CD14-positive monocyte (primary cell): ENCODE measurements at regions not wholly inside any gene's neighbourhood (a gene's known extent, or its start where the extent isn't known, plus 50 kb on each side); places are given as distances from the start of the nearest gene placed in this dataset.

Experiments used
- DNase-seq, 3 donors: peaks; one replicate each; pipeline ENCODE4 v3.0.0-alpha.2; 2011 to 2022
- H2AFZ ChIP-seq: 2 replicates; pipeline ENCODE4 v1.6.0; 2012; ENCODE audit warnings: mild to moderate bottlenecking, low read depth, low read length, inconsistent platforms; ENCODE audit not compliant: insufficient read depth, poor library complexity, severe bottlenecking
- H3K27ac ChIP-seq, 2 donors: 1 replicate in 1 of 2; 2 replicates in 1 of 2; pipeline ENCODE4 v1.5.1; 2012 to 2013; ENCODE audit warnings: low read length in 2 of 2, control low read depth in 1 of 2, inconsistent platforms in 1 of 2, low read depth in 1 of 2, mild to moderate bottlenecking in 1 of 2
- H3K27me3 ChIP-seq, 2 donors: one replicate each; pipeline versions ENCODE4 v1.6.0 to v1.6.1; 2011 to 2013; ENCODE audit warnings: low read length in 2 of 2; ENCODE audit not compliant: control insufficient read depth in 2 of 2, insufficient read depth in 2 of 2
- H3K36me3 ChIP-seq, 2 donors: replicated peaks in 1 of 2; 1 replicate in 1 of 2; 2 replicates in 1 of 2; pipeline versions ENCODE4 v1.5.1 to v1.6.1; 2012 to 2013; ENCODE audit warnings: low read length in 2 of 2, control low read depth in 1 of 2, inconsistent platforms in 1 of 2, mild to moderate bottlenecking in 1 of 2; ENCODE audit not compliant: insufficient read depth in 2 of 2, control insufficient read depth in 1 of 2
- H3K4me1 ChIP-seq, 2 donors: 1 replicate in 1 of 2; 2 replicates in 1 of 2; pipeline versions ENCODE4 v1.5.1 to v1.6.1; 2012 to 2013; ENCODE audit warnings: low read length in 2 of 2, control low read depth in 1 of 2, inconsistent platforms in 1 of 2, mild to moderate bottlenecking in 1 of 2, moderate library complexity in 1 of 2; ENCODE audit not compliant: insufficient read depth in 2 of 2, control insufficient read depth in 1 of 2
- H3K4me2 ChIP-seq: replicated peaks from 2 replicates; pipeline ENCODE3; 2012; ENCODE audit warnings: low read length, moderate library complexity, mild to moderate bottlenecking; ENCODE audit not compliant: poor library complexity, severe bottlenecking; ENCODE audit errors: extremely low read depth
- H3K4me3 ChIP-seq, 3 experiments: fragments of 200-600 bp in 1 of 3; sonication (generic) in 1 of 3; replicated peaks in 1 of 3; 1 replicate in 2 of 3; 2 replicates in 1 of 3; pipeline ENCODE4 v1.5.1; 2011 to 2013; ENCODE audit warnings: low read length in 3 of 3, mild to moderate bottlenecking in 3 of 3, control low read depth in 2 of 3, low read depth in 2 of 3, inconsistent platforms in 1 of 3, moderate library complexity in 1 of 3
- H3K79me2 ChIP-seq: 2 replicates; pipeline ENCODE4 v1.6.0; 2012; ENCODE audit warnings: mild to moderate bottlenecking, control low read depth, inconsistent platforms, low read length, moderate library complexity; ENCODE audit not compliant: insufficient read depth
- H3K9ac ChIP-seq: 2 replicates; pipeline ENCODE4 v1.6.0; 2017; ENCODE audit warnings: low read length, mild to moderate bottlenecking; ENCODE audit not compliant: insufficient read depth, poor library complexity, severe bottlenecking
- H3K9me3 ChIP-seq, 2 donors: replicated peaks in 1 of 2; 1 replicate in 1 of 2; 2 replicates in 1 of 2; pipeline versions ENCODE4 v1.5.1 to v1.6.1; 2012 to 2013; ENCODE audit warnings: low read length in 2 of 2, control low read depth in 1 of 2; ENCODE audit not compliant: control insufficient read depth in 1 of 2, insufficient read depth in 1 of 2
- H4K20me1 ChIP-seq: 2 replicates; pipeline ENCODE4 v1.6.0; 2012; ENCODE audit warnings: mild to moderate bottlenecking, low read length, control low read depth, moderate library complexity; ENCODE audit not compliant: insufficient read depth
- H3K27ac Mint-ChIP-seq, 7 donors: one replicate each; pipeline ENCODE4 v1.8.0; 2020; ENCODE audit warnings: mild to moderate bottlenecking in 7 of 7, mixed read lengths in 7 of 7, moderate library complexity in 6 of 7, inconsistent platforms in 2 of 7
- H3K27me3 Mint-ChIP-seq, 3 donors: one replicate each; pipeline ENCODE4 v1.8.0; 2021 to 2022; ENCODE audit warnings: low read depth in 3 of 3, mild to moderate bottlenecking in 3 of 3, mixed read lengths in 3 of 3, moderate library complexity in 3 of 3, inconsistent platforms in 1 of 3
- H3K36me3 Mint-ChIP-seq, 2 donors: one replicate each; pipeline ENCODE4 v1.8.0; 2020; ENCODE audit warnings: mixed read lengths in 2 of 2, inconsistent platforms in 1 of 2, mild to moderate bottlenecking in 1 of 2
- H3K4me1 Mint-ChIP-seq: one replicate; pipeline ENCODE4 v1.8.0; 2020; ENCODE audit warnings: mild to moderate bottlenecking, mixed read lengths
- H3K4me3 Mint-ChIP-seq, 2 donors: one replicate each; pipeline ENCODE4 v1.8.0; 2020; ENCODE audit warnings: mild to moderate bottlenecking in 2 of 2, mixed read lengths in 2 of 2, moderate library complexity in 1 of 2
- H3K9me3 Mint-ChIP-seq, 7 donors: one replicate each; pipeline ENCODE4 v1.8.0; 2020 to 2022; ENCODE audit warnings: mixed read lengths in 7 of 7, mild to moderate bottlenecking in 6 of 7, moderate library complexity in 6 of 7, inconsistent platforms in 2 of 7
- WGBS: methylation state at CpG from one replicate; pipeline ENCODE4 v1.1.5; 2013; ENCODE audit warnings: missing lambda C conversion rate; ENCODE audit not compliant: insufficient coverage; 5-methylcytosine and 5-hydroxymethylcytosine counted together
- intact Hi-C, 2 donors: fragments of 100-400 bp; cut with micrococcal nuclease; formaldehyde crosslinking; loops; one replicate each; pipeline versions ENCODE4 v1.15.0 to v1.15.1; 2023
- TF ChIP-seq, protein P1 (sequence below): fragments of 200-600 bp; IDR thresholded peaks from one replicate; pipeline ENCODE4 v1.8.0; 2022; ENCODE audit warnings: antibody characterized with exemption, mild to moderate bottlenecking

DNA sequence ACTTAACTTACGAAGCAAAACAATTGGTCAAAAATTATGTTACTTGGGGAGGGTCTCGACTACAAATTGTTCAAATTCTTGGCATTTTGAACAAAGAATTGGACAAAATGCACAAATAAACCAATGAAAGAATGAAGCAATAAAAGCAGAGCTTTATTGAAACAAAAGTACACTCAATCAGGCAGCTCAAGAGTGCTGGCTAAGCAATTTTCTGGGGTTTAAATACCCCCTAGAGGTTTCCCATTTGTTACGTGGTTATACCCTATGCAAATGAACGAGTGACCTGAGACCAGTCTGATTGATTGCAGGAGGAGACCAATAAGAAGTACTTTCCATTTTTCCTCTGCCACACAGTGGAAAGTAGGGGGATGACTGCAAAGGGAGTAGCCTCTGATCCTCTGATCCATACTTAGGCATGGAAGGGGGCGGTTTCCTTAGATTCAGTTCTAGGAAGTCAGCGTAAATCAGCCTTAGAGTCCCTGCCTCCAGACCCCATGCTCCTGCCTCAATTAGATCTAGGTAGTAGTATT is 228.6 kb downstream of the EFNB2 start:
- H3K9ac ChIP-seq: no peak overlapping the region
- H2AFZ ChIP-seq: no peak overlapping the region
- Mint-ChIP-seq H3K4me3 (no peak overlapping the region), H3K27me3 (no peaks in the 10 kb centered on the region), H3K36me3 (no peaks in the 10 kb centered on the region), H3K4me1 (no peaks in the 10 kb centered on the region), H3K9me3 (peaks cover 2 to 11% (median 3%) of the 10 kb centered on the region in 7 donors), H3K27ac (no peak overlapping the region)
- H3K27ac ChIP-seq: no peak overlapping the region
- no peak overlapping the region for H3K4me3 ChIP-seq
- intact Hi-C loops: no loop called here
- H3K4me2 ChIP-seq: no peak overlapping the region
- H3K9me3 ChIP-seq: peaks cover 0 to 5% of the 10 kb centered on the region in 2 donors
- no peaks in the 10 kb centered on the region for H3K27me3 ChIP-seq
- H3K4me1 ChIP-seq: no peaks in the 10 kb centered on the region
- TF ChIP-seq, protein P1, sequence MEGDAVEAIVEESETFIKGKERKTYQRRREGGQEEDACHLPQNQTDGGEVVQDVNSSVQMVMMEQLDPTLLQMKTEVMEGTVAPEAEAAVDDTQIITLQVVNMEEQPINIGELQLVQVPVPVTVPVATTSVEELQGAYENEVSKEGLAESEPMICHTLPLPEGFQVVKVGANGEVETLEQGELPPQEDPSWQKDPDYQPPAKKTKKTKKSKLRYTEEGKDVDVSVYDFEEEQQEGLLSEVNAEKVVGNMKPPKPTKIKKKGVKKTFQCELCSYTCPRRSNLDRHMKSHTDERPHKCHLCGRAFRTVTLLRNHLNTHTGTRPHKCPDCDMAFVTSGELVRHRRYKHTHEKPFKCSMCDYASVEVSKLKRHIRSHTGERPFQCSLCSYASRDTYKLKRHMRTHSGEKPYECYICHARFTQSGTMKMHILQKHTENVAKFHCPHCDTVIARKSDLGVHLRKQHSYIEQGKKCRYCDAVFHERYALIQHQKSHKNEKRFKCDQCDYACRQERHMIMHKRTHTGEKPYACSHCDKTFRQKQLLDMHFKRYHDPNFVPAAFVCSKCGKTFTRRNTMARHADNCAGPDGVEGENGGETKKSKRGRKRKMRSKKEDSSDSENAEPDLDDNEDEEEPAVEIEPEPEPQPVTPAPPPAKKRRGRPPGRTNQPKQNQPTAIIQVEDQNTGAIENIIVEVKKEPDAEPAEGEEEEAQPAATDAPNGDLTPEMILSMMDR: no peak
- DNase-seq: no peak
- H3K79me2 ChIP-seq: no peaks in the 10 kb centered on the region
- no peaks in the 10 kb centered on the region for H3K36me3 ChIP-seq
- 100% methylated on average over 2 of the region's 6 CpGs for WGBS
- no peaks in the 10 kb centered on the region for H4K20me1 ChIP-seq

DNA sequence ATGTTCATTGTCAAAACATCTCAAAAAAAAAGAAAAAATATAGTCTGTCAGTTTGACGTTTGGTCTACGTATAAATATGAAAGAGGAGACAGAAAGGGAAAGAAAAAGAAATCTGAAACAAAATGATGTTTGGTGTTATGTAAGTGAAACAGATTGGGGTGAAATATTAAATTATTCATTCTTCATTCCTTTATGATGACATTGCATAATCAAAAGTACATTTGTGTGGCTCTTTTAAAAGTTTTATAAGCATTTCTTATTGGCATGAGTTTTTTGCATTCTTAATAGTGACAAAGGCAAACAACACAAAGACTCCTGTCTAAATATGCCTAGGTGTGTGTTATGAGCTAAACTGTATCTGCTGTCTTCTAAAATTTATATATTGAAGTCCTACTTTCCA is 232.6 kb downstream of the EFNB2 start:
- Histone ChIP-seq H3K4me3 (no peak overlapping the region), H2AFZ (no peak overlapping the region), H3K4me2 (no peak overlapping the region), H3K4me1 (no peaks in the 10 kb centered on the region), H3K9ac (no peak overlapping the region), H3K79me2 (no peaks in the 10 kb centered on the region), H3K9me3 (peaks cover 8 to 11% of the 10 kb centered on the region in 2 donors), H4K20me1 (no peaks in the 10 kb centered on the region), H3K36me3 (no peaks in the 10 kb centered on the region), H3K27ac (no peak overlapping the region), H3K27me3 (no peaks in the 10 kb centered on the region)
- Mint-ChIP-seq H3K9me3 (peaks cover 2 to 9% (median 6%) of the 10 kb centered on the region in 7 donors), H3K4me1 (no peaks in the 10 kb centered on the region), H3K27me3 (no peaks in the 10 kb centered on the region), H3K36me3 (no peaks in the 10 kb centered on the region), H3K4me3 (no peak overlapping the region), H3K27ac (no peak overlapping the region)
- WGBS: no CpG with 5 or more reads among the region's 2 CpGs
- TF ChIP-seq, protein P1: no peak
- intact Hi-C loops: no loop called here
- no peak for DNase-seq
